Esophagus squamous epithelium (tissue), 5 donors: ENCODE measurements at regions not wholly inside any gene's neighbourhood (a gene's known extent, or its start where the extent isn't known, plus 50 kb on each side); places are given as distances from the start of the nearest gene placed in this dataset.

ENCODE experiments used
- DNase-seq: peaks from one replicate; lab custom pipeline; 2025; lab: John Stamatoyannopoulos, UW
- H3K27ac ChIP-seq, 4 donors: fragments of 200-600 bp; sonication (generic); one replicate each; pipeline ENCODE4 v1.5.1; 2016 to 2019; ENCODE audit warnings: mild to moderate bottlenecking in 1 of 4
- H3K27me3 ChIP-seq, 4 donors: fragments of 200-600 bp; sonication (generic); 1 replicate in 3 of 4; 2 replicates in 1 of 4; pipeline versions ENCODE4 v1.5.1 to v1.6.0; 2017 to 2021; ENCODE audit warnings: antibody characterized with exemption in 1 of 4
- H3K36me3 ChIP-seq, 3 donors: fragments of 200-600 bp; sonication (generic); one replicate each; pipeline ENCODE4 v1.5.1; 2016 to 2019
- H3K4me1 ChIP-seq, 3 donors: fragments of 200-600 bp; sonication (generic); one replicate each; pipeline ENCODE4 v1.5.1; 2017 to 2019
- H3K4me3 ChIP-seq, 4 donors: fragments of 200-600 bp; sonication (generic); 1 replicate in 3 of 4; 2 replicates in 1 of 4; pipeline ENCODE4 v1.5.1; 2016 to 2019; ENCODE audit warnings: mild to moderate bottlenecking in 2 of 4, moderate library complexity in 1 of 4
- H3K9me3 ChIP-seq, 3 donors: fragments of 200-600 bp; sonication (generic); one replicate each; pipeline ENCODE4 v1.5.1; 2016 to 2019
- CTCF ChIP-seq, 6 experiments: fragments of 450-650 bp in 4 of 6; fragments of 200-600 bp in 2 of 6; sonication (generic) in 2 of 6; IDR thresholded peaks; one replicate each; pipeline ENCODE4 v1.5.1; 2016 to 2019; ENCODE audit warnings: antibody characterized with exemption in 6 of 6, mild to moderate bottlenecking in 4 of 6, moderate library complexity in 4 of 6
- POLR2A ChIP-seq, 4 donors: fragments of 450-650 bp; IDR thresholded peaks; one replicate each; pipeline ENCODE4 v1.6.1; 2017; ENCODE audit warnings: antibody characterized with exemption in 4 of 4, mild to moderate bottlenecking in 4 of 4, moderate library complexity in 3 of 4
- WGBS, 2 donors: methylation state at CpG; one replicate each; pipeline ENCODE4 v1.1.5; 2018; 5-methylcytosine and 5-hydroxymethylcytosine counted together
- intact Hi-C: fragments of 100-400 bp; cut with DNase I; formaldehyde crosslinking; loops from one replicate; pipeline ENCODE4 v1.15.0; 2022
- donor health status: DM: yes; HTN: yes; CAD: no.

DNA sequence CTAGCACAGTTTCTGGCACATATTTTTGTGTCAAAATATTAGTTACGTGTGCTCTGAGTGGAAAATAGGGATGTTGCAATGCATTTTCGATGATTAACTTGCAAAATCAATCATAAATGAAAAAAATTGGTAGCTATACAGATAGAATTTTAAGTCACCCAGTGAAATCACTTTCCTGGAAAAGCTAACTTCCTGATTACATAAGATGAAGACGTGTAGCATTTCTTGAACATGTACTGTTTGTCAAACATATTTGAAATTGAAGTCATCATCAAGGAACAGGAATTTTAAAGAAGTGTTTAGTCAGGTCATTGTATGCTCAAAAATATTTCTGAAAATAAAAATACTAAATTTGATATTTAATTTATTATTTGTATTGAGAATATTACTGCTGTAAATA, 977.7 kb downstream of the PLOD2 start:
- H3K27ac ChIP-seq: no peak overlapping the region
- intact Hi-C loops: no loop called here
- 24 to 36% methylated on average over 3 of the region's 3 CpGs for WGBS, 2 donors
- no peak for TF ChIP-seq POLR2A (IDR thresholded peaks at IDR 0.05)
- no peak for TF ChIP-seq CTCF (IDR thresholded peaks at IDR 0.05)
- no peaks in the 10 kb centered on the region for H3K9me3 ChIP-seq
- peaks cover 0 to 22% (median 0%) of the 10 kb centered on the region in 3 donors for H3K4me1 ChIP-seq
- no peaks in the 10 kb centered on the region for H3K36me3 ChIP-seq
- H3K27me3 ChIP-seq: peaks cover 0 to 11% (median 0%) of the 10 kb centered on the region in 4 donors
- DNase-seq: no peak
- H3K4me3 ChIP-seq: no peak overlapping the region

DNA sequence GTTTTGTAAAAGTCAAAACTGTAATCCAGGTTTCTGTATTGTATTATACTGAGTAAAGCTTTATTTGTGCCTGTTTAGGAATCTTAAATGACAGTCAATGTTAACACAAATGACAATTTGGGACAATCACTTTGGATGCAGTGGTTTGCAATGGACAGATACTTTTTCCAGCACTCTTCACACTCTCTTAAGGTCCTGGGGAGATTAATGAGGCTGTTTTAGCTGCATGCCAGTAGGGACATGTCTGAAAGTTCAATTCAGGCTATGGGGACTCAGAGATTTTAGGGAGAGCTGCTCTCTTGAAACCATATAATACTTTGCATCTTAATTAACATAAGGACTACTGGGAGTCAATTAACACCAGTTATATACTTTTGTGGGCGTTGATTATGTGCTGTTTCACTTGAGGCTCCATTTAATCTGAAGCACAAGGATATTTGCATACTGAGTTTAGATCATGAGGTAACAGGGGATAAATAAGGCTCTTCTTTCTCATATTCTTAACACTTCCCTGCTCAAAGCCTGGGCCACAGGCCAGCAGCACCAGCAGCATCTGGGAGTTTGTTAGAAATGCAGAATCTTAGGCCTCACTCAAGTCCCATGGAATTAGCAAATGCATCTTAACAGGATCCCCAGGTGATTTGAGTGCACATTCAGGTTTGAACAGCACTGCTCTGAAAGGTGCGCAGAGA, 972.8 kb downstream of the PLOD2 start:
- DNase-seq: no peak
- Histone ChIP-seq H3K9me3 (no peaks in the 10 kb centered on the region), H3K4me1 (peaks cover 0 to under 1% (median 0%) of the 10 kb centered on the region in 3 donors), H3K27me3 (no peaks in the 10 kb centered on the region), H3K36me3 (no peaks in the 10 kb centered on the region), H3K4me3 (no peak overlapping the region), H3K27ac (no peak overlapping the region)
- TF ChIP-seq POLR2A (IDR thresholded peaks at IDR 0.05): no peak
- no peak for TF ChIP-seq CTCF (IDR thresholded peaks at IDR 0.05)
- intact Hi-C loops: no loop called here
- WGBS, 2 donors: 61 to 78% methylated on average over 2 of the region's 2 CpGs

- Histone ChIP-seq H3K4me3 (no peak overlapping the region), H3K27me3 (no peaks in the 10 kb centered on the region), H3K36me3 (no peaks in the 10 kb centered on the region), H3K27ac (no peak overlapping the region), H3K4me1 (no peaks in the 10 kb centered on the region), H3K9me3 (no peaks in the 10 kb centered on the region)
- 88% methylated on average over 2 of the region's 2 CpGs for WGBS, 2 donors
- DNase-seq: no peak
- TF ChIP-seq POLR2A (IDR thresholded peaks at IDR 0.05) (no peak), CTCF (IDR thresholded peaks at IDR 0.05) (no peak)
- intact Hi-C loops: no loop called here
Measured at GRCh38 chr3:145190138-145190537, 970.8 kb downstream of the PLOD2 start.

- H3K4me3 ChIP-seq: no peak overlapping the region
- no peaks in the 10 kb centered on the region for H3K9me3 ChIP-seq
- intact Hi-C loops: no loop called here
- H3K36me3 ChIP-seq: no peaks in the 10 kb centered on the region
- no peak for DNase-seq
- H3K27ac ChIP-seq: no peak overlapping the region
- TF ChIP-seq POLR2A (IDR thresholded peaks at IDR 0.05) (no peak), CTCF (IDR thresholded peaks at IDR 0.05) (no peak)
- no peaks in the 10 kb centered on the region for H3K27me3 ChIP-seq
- no peaks in the 10 kb centered on the region for H3K4me1 ChIP-seq
- WGBS, 2 donors: 77 to 88% methylated on average over 1 of the region's 1 CpG
Measured at GRCh38 chr3:145190761-145191160, 970.2 kb downstream of the PLOD2 start.

DNA sequence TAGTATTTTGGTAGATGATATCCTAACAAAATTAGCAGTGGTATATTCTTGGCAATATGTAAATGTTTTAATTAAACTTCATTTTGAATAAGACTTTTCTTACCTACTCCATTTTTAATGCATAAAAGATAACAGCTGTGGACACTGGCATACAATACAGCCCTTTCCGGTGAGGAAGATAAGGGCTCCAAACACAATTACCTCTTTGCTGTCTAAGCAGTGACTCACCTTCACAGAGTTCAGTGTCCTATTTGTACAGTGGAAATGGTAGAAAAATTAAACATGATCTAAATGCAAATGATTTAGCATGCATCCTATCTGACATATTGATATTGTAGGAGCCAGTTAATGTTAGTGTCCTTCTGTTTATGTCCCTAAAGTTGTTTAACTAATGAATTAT, 969.4 kb downstream of the PLOD2 start:
- TF ChIP-seq CTCF (IDR thresholded peaks at IDR 0.05) (no peak), POLR2A (IDR thresholded peaks at IDR 0.05) (no peak)
- H3K36me3 ChIP-seq: no peaks in the 10 kb centered on the region
- no peaks in the 10 kb centered on the region for H3K4me1 ChIP-seq
- H3K9me3 ChIP-seq: no peaks in the 10 kb centered on the region
- no peak for DNase-seq
- intact Hi-C loops: no loop called here
- 60 to 64% methylated on average over 1 of the region's 1 CpG for WGBS, 2 donors
- no peak overlapping the region for H3K27ac ChIP-seq
- no peaks in the 10 kb centered on the region for H3K27me3 ChIP-seq
- H3K4me3 ChIP-seq: no peak overlapping the region
